HepG2 (cell line): ENCODE measurements at regions not wholly inside any gene's neighbourhood (a gene's known extent, or its start where the extent isn't known, plus 50 kb on each side); places are given as distances from the start of the nearest gene placed in this dataset.

Experiments
- ATAC-seq: fragments of 200-7000 bp; cut with Tn5 transposase; 3 replicates; pipeline ENCODE4 v1.9.1; 2020; ENCODE audit warnings: mild to moderate bottlenecking, moderate library complexity
- BruUV-seq: library from RNA; stranded (reverse); fragments of 400-500 nt; replicated peaks from 2 replicates; lab custom pipeline; 2021; lab: Mats Ljungman, UMichigan
- CTCF ChIA-PET: fragments of 300-600 bp; formaldehyde crosslinking; extraction: SDS; loops from one replicate; lab custom pipeline; 2021; ENCODE audit warnings: low total read pairs, inconsistent platforms, low intra/inter-chr PET ratio; lab: Yijun Ruan, JAX
- POLR2A ChIA-PET: fragments of 350-600 bp; sonication (Branson Sonifier 250); formaldehyde crosslinking; loops from one replicate; lab custom pipeline; 2020; ENCODE audit warnings: antibody characterized with exemption, inconsistent platforms; lab: Yijun Ruan, JAX
- DNase-seq: peaks from one replicate; pipeline ENCODE4 v3.0.0-alpha.2; 2015; ENCODE audit warnings: low spot score
- FAIRE-seq: peaks from 3 replicates; lab custom pipeline; 2011; peaks lifted over from hg19 to GRCh38; lab: Jason Lieb, UNC
- H2AFZ ChIP-seq: one replicate; pipeline ENCODE4 v1.6.1; 2011; ENCODE audit warnings: low read length, inconsistent platforms
- H3K27ac ChIP-seq: fragments of 300-600 bp; 3 replicates; pipeline ENCODE4 v1.8.0; 2011; ENCODE audit warnings: mixed run types, mild to moderate bottlenecking, mixed read lengths, low read length, inconsistent platforms; ENCODE audit not compliant: insufficient read depth; ENCODE audit errors: extremely low read length
- H3K27me3 ChIP-seq, 2 experiments: fragments of 200-600 bp in 1 of 2; 2 replicates in 1 of 2; 3 replicates in 1 of 2; pipeline versions ENCODE4 v1.6.0 to v1.8.0; 2011; ENCODE audit warnings: low read length in 2 of 2, mild to moderate bottlenecking in 2 of 2, moderate library complexity in 2 of 2, inconsistent platforms in 1 of 2; ENCODE audit not compliant: insufficient read depth in 2 of 2, control insufficient read depth in 1 of 2
- H3K36me3 ChIP-seq, 2 experiments: fragments of 200-600 bp in 1 of 2; replicated peaks in 1 of 2; 2 replicates in 1 of 2; 3 replicates in 1 of 2; pipeline versions ENCODE4 v1.5.1 to v1.8.0; 2011; ENCODE audit warnings: low read length in 2 of 2, inconsistent platforms in 1 of 2; ENCODE audit not compliant: insufficient read depth in 2 of 2, control insufficient read depth in 1 of 2
- H3K4me1 ChIP-seq: 2 replicates; pipeline ENCODE4 v1.5.1; 2012; ENCODE audit warnings: low read length, inconsistent platforms; ENCODE audit not compliant: insufficient read depth
- H3K4me2 ChIP-seq: 2 replicates; pipeline ENCODE4 v1.6.0; 2011; ENCODE audit warnings: low read depth, low read length, inconsistent platforms
- H3K4me3 ChIP-seq, 3 experiments: fragments of 200-600 bp in 1 of 3; sonication (generic), shearing (Covaris generic) in 1 of 3; replicated peaks in 1 of 3; 2 replicates each; pipeline ENCODE4 v1.5.1; 2011 to 2016; ENCODE audit warnings: low read length in 3 of 3, inconsistent platforms in 2 of 3, low read depth in 2 of 3, mild to moderate bottlenecking in 2 of 3, control low read depth in 1 of 3, mixed read lengths in 1 of 3; ENCODE audit not compliant: insufficient read depth in 1 of 3
- H3K79me2 ChIP-seq: one replicate; pipeline ENCODE4 v1.6.1; 2011; ENCODE audit warnings: low read length, inconsistent platforms; ENCODE audit not compliant: insufficient read depth
- H3K9ac ChIP-seq: 2 replicates; pipeline ENCODE4 v1.6.0; 2011; ENCODE audit warnings: mild to moderate bottlenecking, low read depth, low read length, inconsistent platforms; ENCODE audit not compliant: insufficient read depth
- H3K9me3 ChIP-seq: 2 replicates; pipeline ENCODE4 v1.5.1; 2012; ENCODE audit warnings: mild to moderate bottlenecking, low read length
- H4K20me1 ChIP-seq: 2 replicates; pipeline ENCODE4 v1.6.0; 2011; ENCODE audit warnings: inconsistent platforms, mild to moderate bottlenecking, low read length, moderate library complexity; ENCODE audit not compliant: insufficient read depth
- ATF2 ChIP-seq: sonication (generic); formaldehyde crosslinking; IDR thresholded peaks from 2 replicates; pipeline ENCODE4 v1.4.0; 2020; ENCODE audit warnings: missing genetic modification reagents
- BCLAF1 ChIP-seq: fragments of 450-650 bp; IDR thresholded peaks from 2 replicates; pipeline ENCODE4 v1.6.1; 2017; ENCODE audit warnings: mild to moderate bottlenecking
- CHD2 ChIP-seq: IDR thresholded peaks from 2 replicates; pipeline ENCODE4 v1.6.1; 2011; ENCODE audit warnings: low read depth, low read length, improper control_type of control experiment
- NFYC ChIP-seq: IDR thresholded peaks from 2 replicates; pipeline ENCODE4 v1.6.1; 2016; ENCODE audit warnings: missing genetic modification reagents, missing compliant biosample characterization
- RAD51 ChIP-seq: fragments of 450-650 bp; IDR thresholded peaks from 2 replicates; pipeline ENCODE4 v1.6.1; 2016; ENCODE audit warnings: borderline replicate concordance
- SKIL ChIP-seq: sonication (generic); formaldehyde crosslinking; IDR thresholded peaks from 2 replicates; pipeline ENCODE4 v1.8.0; 2022; ENCODE audit warnings: missing genetic modification reagents, mild to moderate bottlenecking, moderate library complexity, borderline replicate concordance
- TBX2 ChIP-seq: sonication (generic); formaldehyde crosslinking; IDR thresholded peaks from 2 replicates; pipeline ENCODE4 v1.5.0; 2020; ENCODE audit warnings: missing genetic modification reagents, mild to moderate bottlenecking, borderline replicate concordance
- ZFAT ChIP-seq: sonication (generic); formaldehyde crosslinking; conservative IDR thresholded peaks from 2 replicates; pipeline ENCODE4 v1.8.1; 2023; ENCODE audit warnings: missing genetic modification reagents, inconsistent platforms
- ZNF20 ChIP-seq: sonication (generic); formaldehyde crosslinking; IDR thresholded peaks from 2 replicates; pipeline ENCODE4 v1.4.0; 2020; ENCODE audit warnings: mild to moderate bottlenecking, moderate library complexity, missing genetic modification reagents
- ZNF232 ChIP-seq: sonication (generic); formaldehyde crosslinking; IDR thresholded peaks from 2 replicates; pipeline ENCODE4 v1.4.0; 2020; ENCODE audit warnings: missing genetic modification reagents, borderline replicate concordance
- ZNF275 ChIP-seq: sonication (generic); formaldehyde crosslinking; IDR thresholded peaks from 2 replicates; pipeline ENCODE4 v1.8.0; 2022; ENCODE audit warnings: missing genetic modification reagents, mild to moderate bottlenecking, inconsistent platforms, borderline replicate concordance
- ZNF564 ChIP-seq: sonication (generic); formaldehyde crosslinking; IDR thresholded peaks from 2 replicates; pipeline ENCODE4 v1.8.1; 2023; ENCODE audit warnings: mild to moderate bottlenecking, missing genetic modification reagents
- WGBS: methylation state at CpG from one replicate; pipeline ENCODE4 v1.1.6; 2017; ENCODE audit warnings: low lambda C conversion rate; 5-methylcytosine and 5-hydroxymethylcytosine counted together
- in situ Hi-C: cut with HindIII; loops from 2 replicates; pipeline ENCODE4 v1.10.0; 2017; ENCODE audit warnings: low pct_unique_long_range_greater_than_20kb; ENCODE audit not compliant: extremely low pct_ligation_motif_present
- intact Hi-C: fragments of 100-400 bp; cut with micrococcal nuclease; formaldehyde crosslinking; loops from one replicate; pipeline ENCODE4 v1.10.0; 2022; ENCODE audit not compliant: unreplicated experiment
- TF ChIP-seq, protein P1 (sequence below): sonication (generic); formaldehyde crosslinking; IDR thresholded peaks from 2 replicates; pipeline ENCODE4 v1.4.0; 2020; ENCODE audit warnings: mild to moderate bottlenecking, missing genetic modification reagents
- TF ChIP-seq, protein P2 (sequence below): sonication (generic); formaldehyde crosslinking; IDR thresholded peaks from 2 replicates; pipeline ENCODE4 v1.5.0; 2020; ENCODE audit warnings: missing genetic modification reagents, mild to moderate bottlenecking, borderline replicate concordance

GRCh38 chr12:31906557-31907301 lies 52.5 kb upstream of the RESF1 start:
- H2AFZ ChIP-seq = no peak overlapping the region
- no peak overlapping the region for H3K9ac ChIP-seq
- no peaks in the 10 kb centered on the region for H4K20me1 ChIP-seq
- no peaks in the 10 kb centered on the region for H3K27me3 ChIP-seq
- WGBS = 30% methylated on average over 4 of the region's 4 CpGs
- FAIRE-seq (no peak), ATAC-seq (no peak), DNase-seq (peak; percentile 7)
- POLR2A ChIA-PET = no interaction called here
- no peak overlapping the region for H3K4me2 ChIP-seq
- no TSS peak for BruUV-seq
- in situ Hi-C loops = no loop called here
- H3K4me3 ChIP-seq = no peak overlapping the region
- H3K79me2 ChIP-seq = no peaks in the 10 kb centered on the region
- intact Hi-C loops = no loop called here
- CTCF ChIA-PET = no interaction called here
- H3K9me3 ChIP-seq = peaks cover 22% of the 10 kb centered on the region
- H3K36me3 ChIP-seq = no peaks in the 10 kb centered on the region
- no peaks in the 10 kb centered on the region for H3K4me1 ChIP-seq
- no peak overlapping the region for H3K27ac ChIP-seq
- TF ChIP-seq, protein P1, sequence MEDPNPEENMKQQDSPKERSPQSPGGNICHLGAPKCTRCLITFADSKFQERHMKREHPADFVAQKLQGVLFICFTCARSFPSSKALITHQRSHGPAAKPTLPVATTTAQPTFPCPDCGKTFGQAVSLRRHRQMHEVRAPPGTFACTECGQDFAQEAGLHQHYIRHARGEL (CRISPR knock-in tag) = no peak
- no peak for TF ChIP-seq NFYC (CRISPR knock-in tag)
- TF ChIP-seq ZNF232 (CRISPR knock-in tag) = no peak
- TF ChIP-seq SKIL = no peak
- no peak for TF ChIP-seq TBX2
- no peak for TF ChIP-seq ZNF20 (CRISPR knock-in tag)
- no peak for TF ChIP-seq ZNF275 (CRISPR knock-in tag)
- TF ChIP-seq, protein P2, sequence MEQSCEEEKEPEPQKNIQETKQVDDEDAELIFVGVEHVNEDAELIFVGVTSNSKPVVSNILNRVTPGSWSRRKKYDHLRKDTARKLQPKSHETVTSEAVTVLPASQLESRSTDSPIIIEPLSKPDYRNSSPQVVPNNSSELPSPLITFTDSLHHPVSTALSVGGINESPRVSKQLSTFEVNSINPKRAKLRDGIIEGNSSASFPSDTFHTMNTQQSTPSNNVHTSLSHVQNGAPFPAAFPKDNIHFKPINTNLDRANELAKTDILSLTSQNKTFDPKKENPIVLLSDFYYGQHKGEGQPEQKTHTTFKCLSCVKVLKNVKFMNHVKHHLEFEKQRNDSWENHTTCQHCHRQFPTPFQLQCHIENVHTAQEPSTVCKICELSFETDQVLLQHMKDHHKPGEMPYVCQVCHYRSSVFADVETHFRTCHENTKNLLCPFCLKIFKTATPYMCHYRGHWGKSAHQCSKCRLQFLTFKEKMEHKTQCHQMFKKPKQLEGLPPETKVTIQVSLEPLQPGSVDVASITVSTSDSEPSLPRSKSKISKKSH (CRISPR knock-in tag) = no peak
- no peak for TF ChIP-seq BCLAF1
- TF ChIP-seq ZFAT (CRISPR knock-in tag) = no peak
- no peak for TF ChIP-seq ATF2 (CRISPR knock-in tag)
- no peak for TF ChIP-seq ZNF564 (CRISPR knock-in tag)
- TF ChIP-seq CHD2 = no peak
- TF ChIP-seq RAD51 = no peak
